ENCODE measurements at regions not wholly inside any gene's neighbourhood (a gene's known extent, or its start where the extent isn't known, plus 50 kb on each side); places are given as distances from the start of the nearest gene placed in this dataset.

DNA sequence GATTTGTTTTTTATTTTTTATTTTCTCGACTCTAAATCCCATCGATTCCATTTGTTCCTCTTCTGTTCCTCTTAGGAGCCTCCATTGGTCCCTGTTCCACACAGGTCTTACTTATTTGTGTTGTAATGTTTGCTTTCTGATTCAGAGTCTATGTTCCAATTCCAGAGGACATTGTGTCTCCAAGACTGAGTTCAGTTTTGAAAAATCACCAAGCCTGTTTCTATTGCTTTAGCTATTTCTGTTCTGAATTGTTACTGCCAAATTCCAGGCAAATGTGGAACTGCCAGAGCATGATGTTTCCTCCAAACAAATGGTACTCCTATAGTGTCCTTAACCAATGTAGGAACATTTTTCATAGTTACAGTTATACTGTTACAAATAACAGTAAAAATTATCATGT, 270.9 kb upstream of the SPTLC3 start:
- H3K36me3 Mint-ChIP-seq = peaks cover 4% of the 10 kb centered on the region
- TF ChIP-seq RORB (CRISPR knock-in tag; IDR thresholded peaks at IDR 0.05) = no peak
- TF ChIP-seq, protein P1, sequence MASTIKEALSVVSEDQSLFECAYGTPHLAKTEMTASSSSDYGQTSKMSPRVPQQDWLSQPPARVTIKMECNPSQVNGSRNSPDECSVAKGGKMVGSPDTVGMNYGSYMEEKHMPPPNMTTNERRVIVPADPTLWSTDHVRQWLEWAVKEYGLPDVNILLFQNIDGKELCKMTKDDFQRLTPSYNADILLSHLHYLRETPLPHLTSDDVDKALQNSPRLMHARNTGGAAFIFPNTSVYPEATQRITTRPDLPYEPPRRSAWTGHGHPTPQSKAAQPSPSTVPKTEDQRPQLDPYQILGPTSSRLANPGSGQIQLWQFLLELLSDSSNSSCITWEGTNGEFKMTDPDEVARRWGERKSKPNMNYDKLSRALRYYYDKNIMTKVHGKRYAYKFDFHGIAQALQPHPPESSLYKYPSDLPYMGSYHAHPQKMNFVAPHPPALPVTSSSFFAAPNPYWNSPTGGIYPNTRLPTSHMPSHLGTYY (CRISPR knock-in tag; IDR thresholded peaks at IDR 0.05) = no peak
- TF ChIP-seq, protein P2, sequence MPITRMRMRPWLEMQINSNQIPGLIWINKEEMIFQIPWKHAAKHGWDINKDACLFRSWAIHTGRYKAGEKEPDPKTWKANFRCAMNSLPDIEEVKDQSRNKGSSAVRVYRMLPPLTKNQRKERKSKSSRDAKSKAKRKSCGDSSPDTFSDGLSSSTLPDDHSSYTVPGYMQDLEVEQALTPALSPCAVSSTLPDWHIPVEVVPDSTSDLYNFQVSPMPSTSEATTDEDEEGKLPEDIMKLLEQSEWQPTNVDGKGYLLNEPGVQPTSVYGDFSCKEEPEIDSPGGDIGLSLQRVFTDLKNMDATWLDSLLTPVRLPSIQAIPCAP (CRISPR knock-in tag; IDR thresholded peaks at IDR 0.05) = no peak
- no peak for TF ChIP-seq TP53 (CRISPR knock-in tag; IDR thresholded peaks at IDR 0.05)
- TF ChIP-seq, protein P3, sequence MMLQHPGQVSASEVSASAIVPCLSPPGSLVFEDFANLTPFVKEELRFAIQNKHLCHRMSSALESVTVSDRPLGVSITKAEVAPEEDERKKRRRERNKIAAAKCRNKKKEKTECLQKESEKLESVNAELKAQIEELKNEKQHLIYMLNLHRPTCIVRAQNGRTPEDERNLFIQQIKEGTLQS (CRISPR knock-in tag; conservative IDR thresholded peaks at IDR 0.05) = no peak
- TF ChIP-seq JAZF1 (CRISPR knock-in tag; IDR thresholded peaks at IDR 0.05) = no peak
- TF ChIP-seq, protein P4, sequence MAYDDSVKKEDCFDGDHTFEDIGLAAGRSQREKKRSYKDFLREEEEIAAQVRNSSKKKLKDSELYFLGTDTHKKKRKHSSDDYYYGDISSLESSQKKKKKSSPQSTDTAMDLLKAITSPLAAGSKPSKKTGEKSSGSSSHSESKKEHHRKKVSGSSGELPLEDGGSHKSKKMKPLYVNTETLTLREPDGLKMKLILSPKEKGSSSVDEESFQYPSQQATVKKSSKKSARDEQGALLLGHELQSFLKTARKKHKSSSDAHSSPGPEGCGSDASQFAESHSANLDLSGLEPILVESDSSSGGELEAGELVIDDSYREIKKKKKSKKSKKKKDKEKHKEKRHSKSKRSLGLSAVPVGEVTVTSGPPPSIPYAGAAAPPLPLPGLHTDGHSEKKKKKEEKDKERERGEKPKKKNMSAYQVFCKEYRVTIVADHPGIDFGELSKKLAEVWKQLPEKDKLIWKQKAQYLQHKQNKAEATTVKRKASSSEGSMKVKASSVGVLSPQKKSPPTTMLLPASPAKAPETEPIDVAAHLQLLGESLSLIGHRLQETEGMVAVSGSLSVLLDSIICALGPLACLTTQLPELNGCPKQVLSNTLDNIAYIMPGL (CRISPR knock-in tag; IDR thresholded peaks at IDR 0.05) = no peak
- TF ChIP-seq EMX1 (CRISPR knock-in tag; IDR thresholded peaks at IDR 0.05) = no peak
- no peak for TF ChIP-seq SOX15 (CRISPR knock-in tag; IDR thresholded peaks at IDR 0.05)
- TF ChIP-seq FOXJ3 (CRISPR knock-in tag; IDR thresholded peaks at IDR 0.05; ENCODE audit: borderline replicate concordance) = no peak
- no peak for TF ChIP-seq PRRX2 (CRISPR knock-in tag; IDR thresholded peaks at IDR 0.05)
- TF ChIP-seq NFYB (CRISPR knock-in tag; conservative IDR thresholded peaks at IDR 0.05; ENCODE audit: low read depth) = no peak
- TF ChIP-seq, protein P5, sequence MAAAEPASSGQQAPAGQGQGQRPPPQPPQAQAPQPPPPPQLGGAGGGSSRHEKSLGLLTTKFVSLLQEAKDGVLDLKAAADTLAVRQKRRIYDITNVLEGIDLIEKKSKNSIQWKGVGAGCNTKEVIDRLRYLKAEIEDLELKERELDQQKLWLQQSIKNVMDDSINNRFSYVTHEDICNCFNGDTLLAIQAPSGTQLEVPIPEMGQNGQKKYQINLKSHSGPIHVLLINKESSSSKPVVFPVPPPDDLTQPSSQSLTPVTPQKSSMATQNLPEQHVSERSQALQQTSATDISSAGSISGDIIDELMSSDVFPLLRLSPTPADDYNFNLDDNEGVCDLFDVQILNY (CRISPR knock-in tag; IDR thresholded peaks at IDR 0.05) = no peak
- TF ChIP-seq, protein P6, sequence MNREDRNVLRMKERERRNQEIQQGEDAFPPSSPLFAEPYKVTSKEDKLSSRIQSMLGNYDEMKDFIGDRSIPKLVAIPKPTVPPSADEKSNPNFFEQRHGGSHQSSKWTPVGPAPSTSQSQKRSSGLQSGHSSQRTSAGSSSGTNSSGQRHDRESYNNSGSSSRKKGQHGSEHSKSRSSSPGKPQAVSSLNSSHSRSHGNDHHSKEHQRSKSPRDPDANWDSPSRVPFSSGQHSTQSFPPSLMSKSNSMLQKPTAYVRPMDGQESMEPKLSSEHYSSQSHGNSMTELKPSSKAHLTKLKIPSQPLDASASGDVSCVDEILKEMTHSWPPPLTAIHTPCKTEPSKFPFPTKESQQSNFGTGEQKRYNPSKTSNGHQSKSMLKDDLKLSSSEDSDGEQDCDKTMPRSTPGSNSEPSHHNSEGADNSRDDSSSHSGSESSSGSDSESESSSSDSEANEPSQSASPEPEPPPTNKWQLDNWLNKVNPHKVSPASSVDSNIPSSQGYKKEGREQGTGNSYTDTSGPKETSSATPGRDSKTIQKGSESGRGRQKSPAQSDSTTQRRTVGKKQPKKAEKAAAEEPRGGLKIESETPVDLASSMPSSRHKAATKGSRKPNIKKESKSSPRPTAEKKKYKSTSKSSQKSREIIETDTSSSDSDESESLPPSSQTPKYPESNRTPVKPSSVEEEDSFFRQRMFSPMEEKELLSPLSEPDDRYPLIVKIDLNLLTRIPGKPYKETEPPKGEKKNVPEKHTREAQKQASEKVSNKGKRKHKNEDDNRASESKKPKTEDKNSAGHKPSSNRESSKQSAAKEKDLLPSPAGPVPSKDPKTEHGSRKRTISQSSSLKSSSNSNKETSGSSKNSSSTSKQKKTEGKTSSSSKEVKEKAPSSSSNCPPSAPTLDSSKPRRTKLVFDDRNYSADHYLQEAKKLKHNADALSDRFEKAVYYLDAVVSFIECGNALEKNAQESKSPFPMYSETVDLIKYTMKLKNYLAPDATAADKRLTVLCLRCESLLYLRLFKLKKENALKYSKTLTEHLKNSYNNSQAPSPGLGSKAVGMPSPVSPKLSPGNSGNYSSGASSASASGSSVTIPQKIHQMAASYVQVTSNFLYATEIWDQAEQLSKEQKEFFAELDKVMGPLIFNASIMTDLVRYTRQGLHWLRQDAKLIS (CRISPR knock-in tag; IDR thresholded peaks at IDR 0.05; ENCODE audit: borderline replicate concordance) = no peak
- TF ChIP-seq, protein P7, sequence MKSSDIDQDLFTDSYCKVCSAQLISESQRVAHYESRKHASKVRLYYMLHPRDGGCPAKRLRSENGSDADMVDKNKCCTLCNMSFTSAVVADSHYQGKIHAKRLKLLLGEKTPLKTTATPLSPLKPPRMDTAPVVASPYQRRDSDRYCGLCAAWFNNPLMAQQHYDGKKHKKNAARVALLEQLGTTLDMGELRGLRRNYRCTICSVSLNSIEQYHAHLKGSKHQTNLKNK (CRISPR knock-in tag; IDR thresholded peaks at IDR 0.05) = no peak
- TF ChIP-seq, protein P8, sequence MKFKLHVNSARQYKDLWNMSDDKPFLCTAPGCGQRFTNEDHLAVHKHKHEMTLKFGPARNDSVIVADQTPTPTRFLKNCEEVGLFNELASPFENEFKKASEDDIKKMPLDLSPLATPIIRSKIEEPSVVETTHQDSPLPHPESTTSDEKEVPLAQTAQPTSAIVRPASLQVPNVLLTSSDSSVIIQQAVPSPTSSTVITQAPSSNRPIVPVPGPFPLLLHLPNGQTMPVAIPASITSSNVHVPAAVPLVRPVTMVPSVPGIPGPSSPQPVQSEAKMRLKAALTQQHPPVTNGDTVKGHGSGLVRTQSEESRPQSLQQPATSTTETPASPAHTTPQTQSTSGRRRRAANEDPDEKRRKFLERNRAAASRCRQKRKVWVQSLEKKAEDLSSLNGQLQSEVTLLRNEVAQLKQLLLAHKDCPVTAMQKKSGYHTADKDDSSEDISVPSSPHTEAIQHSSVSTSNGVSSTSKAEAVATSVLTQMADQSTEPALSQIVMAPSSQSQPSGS (CRISPR knock-in tag; IDR thresholded peaks at IDR 0.05; ENCODE audit: borderline replicate concordance, low read depth) = no peak
- TF ChIP-seq, protein P9, sequence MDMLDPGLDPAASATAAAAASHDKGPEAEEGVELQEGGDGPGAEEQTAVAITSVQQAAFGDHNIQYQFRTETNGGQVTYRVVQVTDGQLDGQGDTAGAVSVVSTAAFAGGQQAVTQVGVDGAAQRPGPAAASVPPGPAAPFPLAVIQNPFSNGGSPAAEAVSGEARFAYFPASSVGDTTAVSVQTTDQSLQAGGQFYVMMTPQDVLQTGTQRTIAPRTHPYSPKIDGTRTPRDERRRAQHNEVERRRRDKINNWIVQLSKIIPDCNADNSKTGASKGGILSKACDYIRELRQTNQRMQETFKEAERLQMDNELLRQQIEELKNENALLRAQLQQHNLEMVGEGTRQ (CRISPR knock-in tag; IDR thresholded peaks at IDR 0.05) = no peak
- ATAC-seq (no peak), DNase-seq (ENCODE audit: low spot score) (no peak)
- peaks cover 12% of the 10 kb centered on the region for H3K4me1 Mint-ChIP-seq
- H3K9me3 Mint-ChIP-seq = peaks cover 19% of the 10 kb centered on the region
- H3K27ac Mint-ChIP-seq = no peak overlapping the region
- H3K27me3 Mint-ChIP-seq (ENCODE audit: low read depth) = no peaks in the 10 kb centered on the region
- CTCF ChIA-PET = no interaction called here
- POLR2A ChIA-PET = no interaction called here
- no peak overlapping the region for H3K4me3 Mint-ChIP-seq

Data from WTC11 (cell line).